Neural cell (in vitro differentiated cells): ENCODE measurements at regions not wholly inside any gene's neighbourhood (a gene's known extent, or its start where the extent isn't known, plus 50 kb on each side); places are given as distances from the start of the nearest gene placed in this dataset.

Experiments used
- CTCF ChIP-seq: fragments of 450-650 bp; IDR thresholded peaks from 2 replicates; pipeline ENCODE4 v1.5.1; 2014; ENCODE audit warnings: antibody characterized with exemption, mild to moderate bottlenecking, moderate library complexity; ENCODE audit not compliant: poor library complexity, severe bottlenecking
- RAD21 ChIP-seq: fragments of 450-650 bp; conservative IDR thresholded peaks from 2 replicates; pipeline ENCODE4 v1.6.1; 2014; ENCODE audit warnings: antibody characterized with exemption, mild to moderate bottlenecking, moderate library complexity
- TF ChIP-seq, protein P1 (sequence below): IDR thresholded peaks from 2 replicates; pipeline ENCODE4 v1.6.1; 2012; ENCODE audit warnings: borderline replicate concordance

- TF ChIP-seq CTCF = no peak
- TF ChIP-seq, protein P1, sequence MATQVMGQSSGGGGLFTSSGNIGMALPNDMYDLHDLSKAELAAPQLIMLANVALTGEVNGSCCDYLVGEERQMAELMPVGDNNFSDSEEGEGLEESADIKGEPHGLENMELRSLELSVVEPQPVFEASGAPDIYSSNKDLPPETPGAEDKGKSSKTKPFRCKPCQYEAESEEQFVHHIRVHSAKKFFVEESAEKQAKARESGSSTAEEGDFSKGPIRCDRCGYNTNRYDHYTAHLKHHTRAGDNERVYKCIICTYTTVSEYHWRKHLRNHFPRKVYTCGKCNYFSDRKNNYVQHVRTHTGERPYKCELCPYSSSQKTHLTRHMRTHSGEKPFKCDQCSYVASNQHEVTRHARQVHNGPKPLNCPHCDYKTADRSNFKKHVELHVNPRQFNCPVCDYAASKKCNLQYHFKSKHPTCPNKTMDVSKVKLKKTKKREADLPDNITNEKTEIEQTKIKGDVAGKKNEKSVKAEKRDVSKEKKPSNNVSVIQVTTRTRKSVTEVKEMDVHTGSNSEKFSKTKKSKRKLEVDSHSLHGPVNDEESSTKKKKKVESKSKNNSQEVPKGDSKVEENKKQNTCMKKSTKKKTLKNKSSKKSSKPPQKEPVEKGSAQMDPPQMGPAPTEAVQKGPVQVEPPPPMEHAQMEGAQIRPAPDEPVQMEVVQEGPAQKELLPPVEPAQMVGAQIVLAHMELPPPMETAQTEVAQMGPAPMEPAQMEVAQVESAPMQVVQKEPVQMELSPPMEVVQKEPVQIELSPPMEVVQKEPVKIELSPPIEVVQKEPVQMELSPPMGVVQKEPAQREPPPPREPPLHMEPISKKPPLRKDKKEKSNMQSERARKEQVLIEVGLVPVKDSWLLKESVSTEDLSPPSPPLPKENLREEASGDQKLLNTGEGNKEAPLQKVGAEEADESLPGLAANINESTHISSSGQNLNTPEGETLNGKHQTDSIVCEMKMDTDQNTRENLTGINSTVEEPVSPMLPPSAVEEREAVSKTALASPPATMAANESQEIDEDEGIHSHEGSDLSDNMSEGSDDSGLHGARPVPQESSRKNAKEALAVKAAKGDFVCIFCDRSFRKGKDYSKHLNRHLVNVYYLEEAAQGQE = no peak
- TF ChIP-seq RAD21 = no peak
These were observed 756.0 kb upstream of the ACVR2A start for GRCh38 chr2:147088871-147089270.
